ENCODE measurements at regions not wholly inside any gene's neighbourhood (a gene's known extent, or its start where the extent isn't known, plus 50 kb on each side); places are given as distances from the start of the nearest gene placed in this dataset.
"Not testable (repeated sequence)": the region's sequence is repeated elsewhere in the genome, so short reads cannot be mapped to it uniquely, and the experiment has no call there.

GRCh38 chrY:9265551-9265950, 71.7 kb upstream of the TSPY4 start:
- H3K4me3 ChIP-seq (ENCODE audit: low read length): no peak overlapping the region
- DNase-seq (ENCODE audit: low read depth): peak; percentile 68
- TF ChIP-seq CTCF (conservative IDR thresholded peaks at IDR 0.05; ENCODE audit: low read length): no peak

GRCh38 chrY:9270351-9270750, 66.9 kb upstream of the TSPY4 start:
- DNase-seq (ENCODE audit: low read depth); H3K4me3 ChIP-seq (ENCODE audit: low read length): not testable (repeated sequence)

GRCh38 chrY:9272847-9273246, 64.4 kb upstream of the TSPY4 start:
- not testable (repeated sequence) for H3K4me3 ChIP-seq (ENCODE audit: low read length)

GRCh38 chrY:9278842-9279241, 58.4 kb upstream of the TSPY4 start:
- peak; percentile 75 for DNase-seq (ENCODE audit: low read depth)

More at GRCh38 chrY:9272847-9273246, 64.4 kb upstream of the TSPY4 start:
- DNase-seq (ENCODE audit: low read depth): not testable (repeated sequence)

More at GRCh38 chrY:9278842-9279241, 58.4 kb upstream of the TSPY4 start:
- not testable (repeated sequence) for H3K4me3 ChIP-seq (ENCODE audit: low read length)

Data from AG10803 (cell line).